H54 (cell line): ENCODE measurements at regions not wholly inside any gene's neighbourhood (a gene's known extent, or its start where the extent isn't known, plus 50 kb on each side); places are given as distances from the start of the nearest gene placed in this dataset.

Experiments used
- DNase-seq: peaks from one replicate; pipeline ENCODE4 v3.0.0; 2011; ENCODE audit warnings: low spot score, mixed read lengths; ENCODE audit not compliant: insufficient read length
- FAIRE-seq: peaks from 3 replicates; lab custom pipeline; 2011; peaks lifted over from hg19 to GRCh38; lab: Jason Lieb, UNC
- POLR2A ChIP-seq: IDR thresholded peaks from 2 replicates; pipeline ENCODE4 v1.6.1; 2011; ENCODE audit warnings: low read depth, mild to moderate bottlenecking, low read length

GRCh38 chrX:139201924-139202323 lies 328.6 kb upstream of the F9 start:
- no peak for DNase-seq
- TF ChIP-seq POLR2A, result no peak
- FAIRE-seq, result no peak

GRCh38 chrX:139200793-139201192 lies 329.7 kb upstream of the F9 start:
- FAIRE-seq, result no peak
- no peak for DNase-seq
- TF ChIP-seq POLR2A, result no peak

GRCh38 chrX:139200346-139200745 lies 330.2 kb upstream of the F9 start:
- DNase-seq, result no peak
- no peak for FAIRE-seq
- TF ChIP-seq POLR2A, result no peak

- DNase-seq (no peak), FAIRE-seq (no peak)
- TF ChIP-seq POLR2A, result no peak
These were observed 330.6 kb upstream of the F9 start for GRCh38 chrX:139199933-139200332.

GRCh38 chrX:139198936-139199335 lies 331.6 kb upstream of the F9 start:
- FAIRE-seq, result no peak
- no peak for DNase-seq
- no peak for TF ChIP-seq POLR2A

- DNase-seq (no peak), FAIRE-seq (no peak)
- TF ChIP-seq POLR2A, result no peak
These were observed 333.6 kb upstream of the F9 start for GRCh38 chrX:139196890-139197289.

GRCh38 chrX:139194571-139195280 lies 335.8 kb upstream of the F9 start:
- no peak for DNase-seq
- no peak for FAIRE-seq
- no peak for TF ChIP-seq POLR2A

GRCh38 chrX:139192386-139192961 lies 338.1 kb upstream of the F9 start:
- no peak for FAIRE-seq
- no peak for DNase-seq
- TF ChIP-seq POLR2A, result no peak

- no peak for DNase-seq
- no peak for FAIRE-seq
- no peak for TF ChIP-seq POLR2A
These were observed 338.7 kb upstream of the F9 start for GRCh38 chrX:139191746-139192385.

- DNase-seq, result no peak
- no peak for FAIRE-seq
- no peak for TF ChIP-seq POLR2A
These were observed 339.3 kb upstream of the F9 start for GRCh38 chrX:139191286-139191685.

- no peak for DNase-seq
- no peak for TF ChIP-seq POLR2A
- no peak for FAIRE-seq
These were observed 342.8 kb upstream of the F9 start for GRCh38 chrX:139187738-139188137.

- no peak for TF ChIP-seq POLR2A
- FAIRE-seq, result no peak
- DNase-seq, result no peak
These were observed 343.5 kb upstream of the F9 start for GRCh38 chrX:139186991-139187390.

- DNase-seq (no peak), FAIRE-seq (no peak)
- TF ChIP-seq POLR2A, result no peak
These were observed 350.9 kb upstream of the F9 start for GRCh38 chrX:139179592-139179991.

- DNase-seq, result no peak
- FAIRE-seq, result no peak
- TF ChIP-seq POLR2A, result no peak
These were observed 351.6 kb upstream of the F9 start for GRCh38 chrX:139178980-139179379.

- DNase-seq (no peak), FAIRE-seq (no peak)
- TF ChIP-seq POLR2A, result no peak
These were observed 357.8 kb upstream of the F9 start for GRCh38 chrX:139172731-139173130.
